ENCODE measurements at regions not wholly inside any gene's neighbourhood (a gene's known extent, or its start where the extent isn't known, plus 50 kb on each side); places are given as distances from the start of the nearest gene placed in this dataset.

- ChIA-PET CTCF (no interaction called here), RAD21 (ENCODE audit: low non-redundant PET in 1 of 2, low total read pairs in 2 of 2, uncharacterized antibody in 2 of 2, unreplicated experiment in 2 of 2) (no interaction called here), POLR2A (no interaction called here)
- H3K9me2 ChIP-seq (ENCODE audit: insufficient read depth) = no peaks in the 10 kb centered on the region
- H2AFZ ChIP-seq (ENCODE audit: low read depth, low read length, poor library complexity, severe bottlenecking) = no peak overlapping the region
- DNase-seq (ENCODE audit: low read depth, low spot score) = no peak
- TF ChIP-seq ZFX (IDR thresholded peaks at IDR 0.05) (no peak), ATF3 (IDR thresholded peaks at IDR 0.05) (no peak), CTCF (IDR thresholded peaks at IDR 0.05 in 2 of 3, conservative IDR thresholded peaks at IDR 0.05 in 1 of 3; ENCODE audit: borderline replicate concordance in 1 of 3, insufficient read depth in 1 of 3, low read depth in 2 of 3, low read length in 2 of 3) (no peak), SRF (IDR thresholded peaks at IDR 0.05; ENCODE audit: low read depth) (no peak), TCF7L2 (IDR thresholded peaks at IDR 0.05; ENCODE audit: borderline replicate concordance, extremely low read depth, insufficient read depth, insufficient read length) (no peak), YY1 (IDR thresholded peaks at IDR 0.05; ENCODE audit: extremely low read depth, insufficient replicate concordance, low read depth, low read length) (no peak)
- peaks cover 3 to 16% of the 10 kb centered on the region in 2 experiments; a peak in 2 of 4 replicates for H3K9me3 ChIP-seq (ENCODE audit: control insufficient read depth in 1 of 2, insufficient read depth in 1 of 2, low read depth in 1 of 2, low read length in 2 of 2)
- no TSS peak for BruUV-seq (replicated peaks)
- no peak for ATAC-seq
- intact Hi-C loops (cut with micrococcal nuclease) = no loop called here
- H3K27ac ChIP-seq (ENCODE audit: low read depth, low read length) = no peak overlapping the region
- H3K4me1 ChIP-seq (ENCODE audit: control insufficient read depth in 1 of 2, insufficient read depth in 2 of 2, low read length in 2 of 2) = no peaks in the 10 kb centered on the region
- H3K9ac ChIP-seq (ENCODE audit: low read length) = no peak overlapping the region
- no peak overlapping the region for H3K4me3 ChIP-seq (replicated peaks in 1 of 2; ENCODE audit: low read depth in 1 of 2, low read length in 2 of 2)
- H4K20me1 ChIP-seq (ENCODE audit: insufficient read depth) = no peaks in the 10 kb centered on the region
- H3K36me3 ChIP-seq (ENCODE audit: control insufficient read depth in 1 of 2, insufficient read depth in 2 of 2, low read length in 2 of 2) = no peaks in the 10 kb centered on the region
- no peak overlapping the region for H3K4me2 ChIP-seq (ENCODE audit: low read length)
- no peaks in the 10 kb centered on the region for H3K79me2 ChIP-seq (ENCODE audit: insufficient read depth, low read length)
- no peaks in the 10 kb centered on the region for H3K27me3 ChIP-seq (ENCODE audit: insufficient read depth, low read length)
Observed at GRCh38 chr11:38274031-38274430, 1676.0 kb upstream of the RAG2 start.

- CTCF ChIA-PET = no interaction called here
- intact Hi-C loops (cut with micrococcal nuclease) = no loop called here
- Histone ChIP-seq H3K4me2 (ENCODE audit: low read length) (no peak overlapping the region), H3K27me3 (ENCODE audit: insufficient read depth, low read length) (no peaks in the 10 kb centered on the region), H3K4me1 (ENCODE audit: control insufficient read depth in 1 of 2, insufficient read depth in 2 of 2, low read length in 2 of 2) (no peaks in the 10 kb centered on the region), H3K9me3 (ENCODE audit: control insufficient read depth in 1 of 2, insufficient read depth in 1 of 2, low read depth in 1 of 2, low read length in 2 of 2) (peaks cover 3 to 16% of the 10 kb centered on the region in 2 experiments; a peak in 2 of 4 replicates), H3K36me3 (ENCODE audit: control insufficient read depth in 1 of 2, insufficient read depth in 2 of 2, low read length in 2 of 2) (no peaks in the 10 kb centered on the region), H3K9me2 (ENCODE audit: insufficient read depth) (no peaks in the 10 kb centered on the region), H3K4me3 (replicated peaks in 1 of 2; ENCODE audit: low read depth in 1 of 2, low read length in 2 of 2) (no peak overlapping the region), H3K79me2 (ENCODE audit: insufficient read depth, low read length) (no peaks in the 10 kb centered on the region), H3K9ac (ENCODE audit: low read length) (no peak overlapping the region), H2AFZ (ENCODE audit: low read depth, low read length, poor library complexity, severe bottlenecking) (no peak overlapping the region), H4K20me1 (ENCODE audit: insufficient read depth) (no peaks in the 10 kb centered on the region), H3K27ac (ENCODE audit: low read depth, low read length) (no peak overlapping the region)
- BruUV-seq (replicated peaks) = no TSS peak
- POLR2A ChIA-PET = no interaction called here
- RAD21 ChIA-PET (ENCODE audit: low non-redundant PET in 1 of 2, low total read pairs in 2 of 2, uncharacterized antibody in 2 of 2, unreplicated experiment in 2 of 2) = no interaction called here
- DNase-seq (ENCODE audit: low read depth, low spot score) (no peak), ATAC-seq (no peak)
- TF ChIP-seq EZH2phosphoT487 (IDR thresholded peaks at IDR 0.05; ENCODE audit: borderline replicate concordance) (no peak), POLR2AphosphoS5 (IDR thresholded peaks at IDR 0.05; ENCODE audit: low read depth, low read length) (no peak), ELF1 (IDR thresholded peaks at IDR 0.05; ENCODE audit: borderline replicate concordance, low read depth) (no peak), CBX3 (IDR thresholded peaks at IDR 0.05; ENCODE audit: low read depth) (no peak), ZNF274 (IDR thresholded peaks at IDR 0.05; ENCODE audit: low read depth, low read length) (no peak), ZFX (IDR thresholded peaks at IDR 0.05) (no peak), SIN3A (IDR thresholded peaks at IDR 0.05; ENCODE audit: low read depth) (no peak), POLR2A (IDR thresholded peaks at IDR 0.05; ENCODE audit: borderline replicate concordance, extremely low read depth, insufficient read depth, insufficient read length) (no peak), REST (IDR thresholded peaks at IDR 0.05; ENCODE audit: low read depth) (no peak)
Observed at GRCh38 chr11:38272376-38272775, 1674.3 kb upstream of the RAG2 start.
